Type B pancreatic cell (in vitro differentiated cells): ENCODE measurements at regions not wholly inside any gene's neighbourhood (a gene's known extent, or its start where the extent isn't known, plus 50 kb on each side); places are given as distances from the start of the nearest gene placed in this dataset.

Experiments
- DNase-seq: peaks from one replicate; pipeline ENCODE4 v3.0.0; 2021; ENCODE audit warnings: mixed read lengths; ENCODE audit not compliant: unreplicated experiment; ENCODE audit errors: extremely low spot score
- H3K27ac Mint-ChIP-seq: 2 replicates; pipeline ENCODE4 v1.8.0; 2021; ENCODE audit warnings: mild to moderate bottlenecking, mixed read lengths
- H3K27me3 Mint-ChIP-seq: 2 replicates; pipeline ENCODE4 v1.8.0; 2021; ENCODE audit warnings: mixed read lengths
- H3K36me3 Mint-ChIP-seq: 2 replicates; pipeline ENCODE4 v1.8.0; 2021; ENCODE audit warnings: mixed read lengths
- H3K4me1 Mint-ChIP-seq: one replicate; pipeline ENCODE4 v1.8.0; 2021; ENCODE audit warnings: mixed read lengths; ENCODE audit not compliant: unreplicated experiment
- H3K4me3 Mint-ChIP-seq: 2 replicates; pipeline ENCODE4 v1.8.0; 2021; ENCODE audit warnings: mild to moderate bottlenecking, mixed read lengths
- H3K9me3 Mint-ChIP-seq: 2 replicates; pipeline ENCODE4 v1.8.0; 2021; ENCODE audit warnings: mixed read lengths
- CTCF ChIP-seq: fragments of 200-600 bp; sonication (generic); conservative IDR thresholded peaks from 2 replicates; pipeline ENCODE4 v1.5.0; 2021; ENCODE audit warnings: antibody characterized with exemption, mild to moderate bottlenecking

DNA sequence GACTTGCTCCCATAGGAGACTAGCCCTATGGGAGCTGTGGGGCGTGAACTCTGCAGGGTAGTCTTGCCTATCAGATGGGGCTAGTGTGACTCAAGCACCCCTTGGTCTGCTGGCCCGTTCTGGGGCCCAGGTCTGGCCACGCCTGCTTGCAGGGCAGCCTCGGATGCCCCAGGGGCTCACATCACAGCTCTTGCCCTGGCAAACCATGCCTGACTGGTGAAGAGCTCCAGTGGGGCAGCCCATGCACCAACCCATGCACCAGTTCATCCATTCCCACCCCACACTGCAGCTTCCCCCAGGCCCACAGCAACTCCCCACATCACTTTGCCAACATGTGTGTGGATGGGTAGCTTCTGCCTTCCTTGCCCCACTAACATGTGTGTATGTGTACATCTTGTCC is 93.9 kb upstream of the PRLR start:
- Mint-ChIP-seq H3K4me3 (no peak overlapping the region), H3K4me1 (peaks cover 11% of the 10 kb centered on the region), H3K9me3 (no peaks in the 10 kb centered on the region), H3K36me3 (no peaks in the 10 kb centered on the region), H3K27me3 (no peaks in the 10 kb centered on the region), H3K27ac (no peak overlapping the region)
- no peak for DNase-seq
- TF ChIP-seq CTCF: no peak

- no peak for TF ChIP-seq CTCF
- peaks cover 11% of the 10 kb centered on the region for H3K4me1 Mint-ChIP-seq
- no peaks in the 10 kb centered on the region for H3K27me3 Mint-ChIP-seq
- H3K27ac Mint-ChIP-seq: peak overlapping the region; percentile 27
- no peak for DNase-seq
- no peak overlapping the region for H3K4me3 Mint-ChIP-seq
- peaks cover 4% of the 10 kb centered on the region for H3K9me3 Mint-ChIP-seq
- H3K36me3 Mint-ChIP-seq: no peaks in the 10 kb centered on the region
Measured at GRCh38 chr5:35320029-35320428, 89.7 kb upstream of the PRLR start.

- H3K27ac Mint-ChIP-seq: peak overlapping the region; percentile 27
- peaks cover 4% of the 10 kb centered on the region for H3K9me3 Mint-ChIP-seq
- H3K4me1 Mint-ChIP-seq: peaks cover 11% of the 10 kb centered on the region
- H3K4me3 Mint-ChIP-seq: no peak overlapping the region
- no peak for DNase-seq
- H3K27me3 Mint-ChIP-seq: no peaks in the 10 kb centered on the region
- no peak for TF ChIP-seq CTCF
- no peaks in the 10 kb centered on the region for H3K36me3 Mint-ChIP-seq
Measured at GRCh38 chr5:35319333-35320002, 89.2 kb upstream of the PRLR start.

GRCh38 chr5:35317586-35317985 is 87.3 kb upstream of the PRLR start:
- H3K4me3 Mint-ChIP-seq: no peak overlapping the region
- TF ChIP-seq CTCF: no peak
- peaks cover 11% of the 10 kb centered on the region for H3K4me1 Mint-ChIP-seq
- H3K9me3 Mint-ChIP-seq: peaks cover 8% of the 10 kb centered on the region
- no peak for DNase-seq
- H3K27ac Mint-ChIP-seq: no peak overlapping the region
- H3K27me3 Mint-ChIP-seq: no peaks in the 10 kb centered on the region
- H3K36me3 Mint-ChIP-seq: no peaks in the 10 kb centered on the region

DNA sequence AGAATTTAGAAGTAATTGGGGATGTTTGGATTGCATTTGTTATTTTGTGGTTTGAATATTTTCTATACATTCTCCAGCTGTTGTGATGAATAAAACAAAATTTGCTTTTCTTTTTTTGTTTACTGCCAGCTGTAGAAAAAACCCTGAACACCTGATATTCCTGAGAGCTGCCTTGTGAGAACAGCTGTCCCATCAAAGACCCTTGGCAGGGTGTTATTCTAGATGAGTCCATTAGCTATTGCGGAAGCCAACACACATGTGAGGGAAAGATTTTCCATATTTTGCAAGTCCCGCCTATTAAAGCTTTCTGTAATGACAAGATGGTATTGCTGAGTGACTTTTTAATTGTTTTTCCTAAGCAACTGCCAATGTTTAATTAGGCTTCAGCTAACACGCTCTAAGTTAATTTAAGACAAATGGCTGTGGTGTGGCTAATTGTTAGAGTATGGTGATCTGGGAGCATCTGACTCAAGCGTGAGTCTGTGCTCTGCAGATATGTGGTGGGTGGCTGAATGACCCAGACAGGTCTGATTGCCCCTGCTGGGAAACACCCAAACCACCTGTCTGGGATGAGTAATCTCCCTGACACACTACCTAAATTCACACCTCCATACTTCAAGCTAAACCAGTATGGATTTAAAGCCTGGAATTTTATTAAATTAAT is 86.5 kb upstream of the PRLR start:
- Mint-ChIP-seq H3K4me3 (no peak overlapping the region), H3K9me3 (peaks cover 8% of the 10 kb centered on the region), H3K27me3 (no peaks in the 10 kb centered on the region), H3K27ac (no peak overlapping the region), H3K4me1 (peaks cover 11% of the 10 kb centered on the region), H3K36me3 (no peaks in the 10 kb centered on the region)
- DNase-seq: no peak
- TF ChIP-seq CTCF: no peak
